H1 (cell line): ENCODE measurements at regions not wholly inside any gene's neighbourhood (a gene's known extent, or its start where the extent isn't known, plus 50 kb on each side); places are given as distances from the start of the nearest gene placed in this dataset.

Experiments used
- JUN ChIP-seq: IDR thresholded peaks from 2 replicates; pipeline ENCODE4 v1.6.1; 2011; ENCODE audit warnings: low read depth, mild to moderate bottlenecking, improper control_type of control experiment, low read length
- POLR2A ChIP-seq, 2 experiments: IDR thresholded peaks; 1 replicate in 1 of 2; 2 replicates in 1 of 2; pipeline ENCODE4 v1.6.1; 2011; ENCODE audit warnings: low read depth in 2 of 2, low read length in 2 of 2, mild to moderate bottlenecking in 2 of 2; ENCODE audit errors: control extremely low read depth in 1 of 2
- SIX5 ChIP-seq: IDR thresholded peaks from 2 replicates; pipeline ENCODE4 v1.6.1; 2011; ENCODE audit warnings: mild to moderate bottlenecking, low read depth, low read length
- SP1 ChIP-seq: IDR thresholded peaks from 2 replicates; pipeline ENCODE4 v1.6.1; 2011; ENCODE audit warnings: low read depth, low read length
- SRF ChIP-seq: IDR thresholded peaks from 2 replicates; pipeline ENCODE4 v1.6.1; 2011; ENCODE audit warnings: mild to moderate bottlenecking, low read depth, low read length, moderate library complexity
- TAF1 ChIP-seq: IDR thresholded peaks from 2 replicates; pipeline ENCODE4 v1.6.1; 2011; ENCODE audit warnings: mild to moderate bottlenecking, low read depth, low read length
- TF ChIP-seq, protein P1 (sequence below): IDR thresholded peaks from 2 replicates; pipeline ENCODE4 v1.6.1; 2011; ENCODE audit warnings: low read length, improper control_type of control experiment

DNA sequence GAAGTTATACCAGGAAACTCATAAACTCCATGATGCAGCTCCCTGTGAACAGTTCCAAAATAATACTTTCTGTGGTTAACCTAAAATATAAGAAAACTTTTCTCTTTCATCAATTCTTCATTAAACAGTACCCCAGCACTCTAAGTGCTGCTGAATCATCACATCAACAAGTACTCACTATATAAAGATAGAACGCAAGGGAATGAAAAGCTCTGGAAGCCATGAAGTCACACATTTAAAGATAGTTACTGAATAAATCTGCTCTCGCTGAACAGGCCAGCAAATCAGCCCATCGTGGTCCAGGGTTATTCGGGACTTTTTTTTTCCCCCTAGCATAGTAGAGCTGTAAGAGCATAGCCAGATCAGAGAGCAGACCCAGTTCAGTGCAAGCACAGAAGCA lies 254.3 kb downstream of the IPMK start (continued):
- TF ChIP-seq SRF (no peak), SIX5 (no peak), SP1 (no peak), JUN (no peak), POLR2A (IDR thresholded peaks at IDR 0.05; ENCODE audit: control extremely low read depth in 1 of 2, low read depth in 2 of 2, low read length in 2 of 2) (no peak), TAF1 (no peak)
- TF ChIP-seq, protein P1, sequence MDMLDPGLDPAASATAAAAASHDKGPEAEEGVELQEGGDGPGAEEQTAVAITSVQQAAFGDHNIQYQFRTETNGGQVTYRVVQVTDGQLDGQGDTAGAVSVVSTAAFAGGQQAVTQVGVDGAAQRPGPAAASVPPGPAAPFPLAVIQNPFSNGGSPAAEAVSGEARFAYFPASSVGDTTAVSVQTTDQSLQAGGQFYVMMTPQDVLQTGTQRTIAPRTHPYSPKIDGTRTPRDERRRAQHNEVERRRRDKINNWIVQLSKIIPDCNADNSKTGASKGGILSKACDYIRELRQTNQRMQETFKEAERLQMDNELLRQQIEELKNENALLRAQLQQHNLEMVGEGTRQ = no peak
